HL-60 (cell line): ENCODE measurements at regions not wholly inside any gene's neighbourhood (a gene's known extent, or its start where the extent isn't known, plus 50 kb on each side); places are given as distances from the start of the nearest gene placed in this dataset.

Experiments
- DNase-seq, 2 experiments: peaks; one replicate each; pipeline ENCODE4 v3.0.0-alpha.2; 2010 to 2020; ENCODE audit warnings: low read depth in 1 of 2, low spot score in 1 of 2
- H3K27ac ChIP-seq: fragments of 250-450 bp; sonication (Bioruptor Pico); replicated peaks from 2 replicates; pipeline ENCODE4 v1.5.1; 2020; ENCODE audit warnings: mild to moderate bottlenecking, moderate library complexity
- H3K27me3 ChIP-seq: fragments of 250-450 bp; sonication (Bioruptor Pico); 2 replicates; pipeline ENCODE4 v1.5.1; 2021; ENCODE audit warnings: mild to moderate bottlenecking, moderate library complexity; ENCODE audit not compliant: insufficient read depth, poor library complexity, severe bottlenecking
- H3K4me3 ChIP-seq: replicated peaks from 2 replicates; pipeline ENCODE4 v1.5.1; 2011; ENCODE audit warnings: mild to moderate bottlenecking, control low read depth, low read length; ENCODE audit not compliant: insufficient read depth
- GABPA ChIP-seq: IDR thresholded peaks from 2 replicates; pipeline ENCODE4 v1.6.1; 2012; ENCODE audit warnings: low read depth
- POLR2AphosphoS5 ChIP-seq: IDR thresholded peaks from 2 replicates; pipeline ENCODE4 v1.6.1; 2012; ENCODE audit warnings: low read depth
- SPI1 ChIP-seq: IDR thresholded peaks from 2 replicates; pipeline ENCODE4 v1.6.1; 2012; ENCODE audit warnings: low read depth, mild to moderate bottlenecking, borderline replicate concordance
- TF ChIP-seq, protein P1 (sequence below): IDR thresholded peaks from one replicate; pipeline ENCODE4 v1.5.1; 2011; ENCODE audit warnings: low read length, control low read depth, inconsistent platforms; ENCODE audit not compliant: insufficient read depth
- TF ChIP-seq, protein P2 (sequence below): IDR thresholded peaks from 2 replicates; pipeline ENCODE4 v1.6.1; 2012; ENCODE audit warnings: low read depth; ENCODE audit not compliant: insufficient replicate concordance

DNA sequence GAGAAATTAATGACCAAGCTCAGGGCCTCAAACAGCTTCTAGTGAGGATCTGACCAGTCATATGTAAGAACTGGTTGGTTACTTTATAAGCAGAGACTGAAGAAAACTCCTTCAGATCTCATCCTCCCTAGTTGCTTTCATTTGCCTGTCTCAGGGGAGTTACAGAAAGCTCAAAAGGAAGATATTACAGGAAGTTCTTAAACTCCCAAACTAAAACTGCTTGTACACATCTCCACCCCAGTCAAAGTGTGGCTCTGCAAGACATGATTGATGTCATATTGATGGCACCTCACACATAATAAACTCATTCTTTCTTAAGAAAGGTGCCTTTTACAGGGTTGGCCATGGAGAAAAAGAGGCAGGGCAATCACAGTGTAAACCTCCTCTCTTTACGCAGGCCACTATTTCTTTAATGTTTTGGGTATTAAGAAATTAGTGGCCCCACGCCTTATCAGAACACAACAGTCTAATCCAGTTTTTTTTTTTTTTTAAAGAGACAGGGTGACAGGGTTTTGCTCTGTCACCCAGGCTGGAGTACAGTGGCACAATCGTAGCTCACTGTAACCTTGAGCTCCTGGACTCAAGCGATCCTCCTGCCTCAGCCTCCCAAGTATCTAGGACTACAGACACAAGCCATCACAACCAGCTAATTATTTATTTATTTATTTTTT, 62.6 kb upstream of the STK17B start:
- H3K4me3 ChIP-seq, result no peak overlapping the region
- TF ChIP-seq SPI1, result no peak
- TF ChIP-seq, protein P1, sequence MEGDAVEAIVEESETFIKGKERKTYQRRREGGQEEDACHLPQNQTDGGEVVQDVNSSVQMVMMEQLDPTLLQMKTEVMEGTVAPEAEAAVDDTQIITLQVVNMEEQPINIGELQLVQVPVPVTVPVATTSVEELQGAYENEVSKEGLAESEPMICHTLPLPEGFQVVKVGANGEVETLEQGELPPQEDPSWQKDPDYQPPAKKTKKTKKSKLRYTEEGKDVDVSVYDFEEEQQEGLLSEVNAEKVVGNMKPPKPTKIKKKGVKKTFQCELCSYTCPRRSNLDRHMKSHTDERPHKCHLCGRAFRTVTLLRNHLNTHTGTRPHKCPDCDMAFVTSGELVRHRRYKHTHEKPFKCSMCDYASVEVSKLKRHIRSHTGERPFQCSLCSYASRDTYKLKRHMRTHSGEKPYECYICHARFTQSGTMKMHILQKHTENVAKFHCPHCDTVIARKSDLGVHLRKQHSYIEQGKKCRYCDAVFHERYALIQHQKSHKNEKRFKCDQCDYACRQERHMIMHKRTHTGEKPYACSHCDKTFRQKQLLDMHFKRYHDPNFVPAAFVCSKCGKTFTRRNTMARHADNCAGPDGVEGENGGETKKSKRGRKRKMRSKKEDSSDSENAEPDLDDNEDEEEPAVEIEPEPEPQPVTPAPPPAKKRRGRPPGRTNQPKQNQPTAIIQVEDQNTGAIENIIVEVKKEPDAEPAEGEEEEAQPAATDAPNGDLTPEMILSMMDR, result no peak
- TF ChIP-seq GABPA, result no peak
- TF ChIP-seq POLR2AphosphoS5, result no peak
- H3K27me3 ChIP-seq, result no peaks in the 10 kb centered on the region
- H3K27ac ChIP-seq, result peak overlapping the region; percentile 35
- peak in 1 of 2 experiments; percentile 23 for DNase-seq

DNA sequence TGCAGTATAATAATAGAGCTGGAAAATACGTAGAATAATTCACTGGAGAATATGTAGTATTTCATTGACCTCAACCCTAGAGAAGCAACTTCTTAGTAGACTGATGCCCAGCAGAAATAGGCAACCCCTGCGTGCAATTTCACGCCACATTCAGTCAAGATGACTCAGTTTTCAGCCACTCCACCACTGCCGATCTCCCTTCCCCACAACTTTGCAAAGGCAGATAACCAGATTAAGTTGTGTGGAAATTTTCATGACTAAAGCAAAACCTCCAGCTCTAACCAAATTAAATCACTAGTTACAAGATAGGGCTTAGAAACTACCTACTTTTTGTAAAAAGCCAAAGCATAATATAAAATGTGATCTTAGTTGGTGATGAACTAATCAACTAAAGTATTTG, 63.3 kb upstream of the STK17B start:
- no peak for TF ChIP-seq SPI1
- Histone ChIP-seq H3K4me3 (no peak overlapping the region), H3K27ac (peak overlapping the region; percentile 35), H3K27me3 (no peaks in the 10 kb centered on the region)
- DNase-seq, result peak; percentile 49 to 55

DNA sequence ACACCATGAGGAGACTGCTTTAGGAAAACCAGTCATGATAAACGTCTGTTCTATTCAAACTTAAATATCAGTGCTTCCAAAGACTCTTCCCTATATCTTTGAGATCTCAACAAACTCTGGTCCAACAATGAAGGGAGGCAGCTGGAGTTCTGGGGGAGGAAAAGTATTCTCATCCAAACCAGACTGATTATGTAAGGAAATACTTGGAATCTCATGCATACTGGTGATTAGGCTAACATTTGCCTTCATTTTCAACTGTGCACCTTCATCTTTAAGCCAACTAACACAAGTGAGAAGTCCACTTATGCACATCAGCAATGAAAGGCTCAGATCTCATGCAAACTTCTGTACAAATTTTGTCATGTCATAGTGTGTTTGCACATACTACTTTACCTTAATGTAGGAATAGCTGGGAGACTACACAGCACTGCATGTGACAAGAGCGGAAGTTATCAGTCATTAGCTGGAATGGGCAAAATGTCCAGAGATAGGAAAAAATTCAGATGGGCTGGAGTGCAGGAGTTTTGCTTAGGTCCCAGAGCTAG, 67.5 kb upstream of the STK17B start:
- Histone ChIP-seq H3K27me3 (no peaks in the 10 kb centered on the region), H3K4me3 (no peak overlapping the region), H3K27ac (peak overlapping the region; percentile 95)
- DNase-seq, result no peak
- TF ChIP-seq GABPA, result no peak
- no peak for TF ChIP-seq SPI1
- TF ChIP-seq POLR2AphosphoS5, result no peak
- TF ChIP-seq, protein P2, sequence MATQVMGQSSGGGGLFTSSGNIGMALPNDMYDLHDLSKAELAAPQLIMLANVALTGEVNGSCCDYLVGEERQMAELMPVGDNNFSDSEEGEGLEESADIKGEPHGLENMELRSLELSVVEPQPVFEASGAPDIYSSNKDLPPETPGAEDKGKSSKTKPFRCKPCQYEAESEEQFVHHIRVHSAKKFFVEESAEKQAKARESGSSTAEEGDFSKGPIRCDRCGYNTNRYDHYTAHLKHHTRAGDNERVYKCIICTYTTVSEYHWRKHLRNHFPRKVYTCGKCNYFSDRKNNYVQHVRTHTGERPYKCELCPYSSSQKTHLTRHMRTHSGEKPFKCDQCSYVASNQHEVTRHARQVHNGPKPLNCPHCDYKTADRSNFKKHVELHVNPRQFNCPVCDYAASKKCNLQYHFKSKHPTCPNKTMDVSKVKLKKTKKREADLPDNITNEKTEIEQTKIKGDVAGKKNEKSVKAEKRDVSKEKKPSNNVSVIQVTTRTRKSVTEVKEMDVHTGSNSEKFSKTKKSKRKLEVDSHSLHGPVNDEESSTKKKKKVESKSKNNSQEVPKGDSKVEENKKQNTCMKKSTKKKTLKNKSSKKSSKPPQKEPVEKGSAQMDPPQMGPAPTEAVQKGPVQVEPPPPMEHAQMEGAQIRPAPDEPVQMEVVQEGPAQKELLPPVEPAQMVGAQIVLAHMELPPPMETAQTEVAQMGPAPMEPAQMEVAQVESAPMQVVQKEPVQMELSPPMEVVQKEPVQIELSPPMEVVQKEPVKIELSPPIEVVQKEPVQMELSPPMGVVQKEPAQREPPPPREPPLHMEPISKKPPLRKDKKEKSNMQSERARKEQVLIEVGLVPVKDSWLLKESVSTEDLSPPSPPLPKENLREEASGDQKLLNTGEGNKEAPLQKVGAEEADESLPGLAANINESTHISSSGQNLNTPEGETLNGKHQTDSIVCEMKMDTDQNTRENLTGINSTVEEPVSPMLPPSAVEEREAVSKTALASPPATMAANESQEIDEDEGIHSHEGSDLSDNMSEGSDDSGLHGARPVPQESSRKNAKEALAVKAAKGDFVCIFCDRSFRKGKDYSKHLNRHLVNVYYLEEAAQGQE, result no peak
- TF ChIP-seq, protein P1, result no peak

DNA sequence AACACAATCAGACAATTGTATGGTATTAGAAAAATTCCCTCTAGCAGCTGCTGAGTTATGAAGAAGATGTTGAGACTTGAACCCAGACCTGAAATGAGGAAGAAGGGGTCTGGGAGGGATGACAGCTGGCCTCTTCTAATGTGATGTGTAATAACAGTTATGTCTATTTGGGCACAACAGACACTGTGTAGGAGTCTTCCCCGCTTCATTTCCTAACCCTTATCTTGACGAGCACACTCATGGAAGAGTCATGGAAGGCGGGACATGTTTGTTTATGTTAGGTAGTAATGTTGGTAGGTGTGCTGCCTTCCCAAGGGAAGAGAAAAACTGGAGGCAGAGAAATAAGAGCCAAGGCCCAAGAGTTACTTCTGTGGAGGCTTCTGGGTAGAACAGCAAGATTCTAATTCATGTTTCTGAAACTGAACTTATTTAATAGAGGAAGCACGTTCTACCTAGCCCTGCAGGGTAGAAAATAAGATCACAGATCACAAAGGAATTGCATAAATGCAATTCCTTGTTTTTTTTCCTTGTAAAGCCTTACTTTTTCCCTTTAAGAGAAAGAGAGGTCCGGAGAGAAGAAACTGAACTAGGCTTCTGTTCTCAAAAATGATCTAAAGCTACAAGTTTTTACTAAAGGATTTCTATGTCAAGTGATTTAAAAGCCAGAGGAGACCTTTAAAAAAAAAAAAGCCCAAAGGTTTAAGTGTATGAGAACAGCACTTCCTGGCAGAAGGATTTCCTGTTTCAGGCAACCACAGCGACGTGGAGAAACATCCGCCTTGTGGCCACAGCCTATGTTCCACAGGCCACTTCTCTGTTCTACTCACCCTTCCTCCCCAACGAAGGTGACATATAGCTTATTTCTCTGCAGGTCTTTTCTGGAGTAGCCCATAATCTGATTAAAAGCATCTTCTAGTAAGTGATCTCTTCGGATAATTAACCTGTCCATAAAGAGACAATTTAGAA, 68.5 kb upstream of the STK17B start:
- TF ChIP-seq, protein P2, result peak; percentile 45
- peak; percentile 38; the same call in 1 of the 2 replicates for TF ChIP-seq GABPA
- TF ChIP-seq POLR2AphosphoS5, result peak; percentile 90
- TF ChIP-seq SPI1, result peak; percentile 95
- TF ChIP-seq, protein P1, result no peak
- no peaks in the 10 kb centered on the region for H3K27me3 ChIP-seq
- peak; percentile 74 to 96 for DNase-seq
- H3K4me3 ChIP-seq, result no peak overlapping the region
- peak overlapping the region; percentile 95 for H3K27ac ChIP-seq
